IMR-90 (cell line): ENCODE measurements at regions not wholly inside any gene's neighbourhood (a gene's known extent, or its start where the extent isn't known, plus 50 kb on each side); places are given as distances from the start of the nearest gene placed in this dataset.

ENCODE experiments used
- ATAC-seq: fragments of 200-7000 bp; cut with Tn5 transposase; 2 replicates; pipeline ENCODE4 v1.9.1; 2020; ENCODE audit warnings: low read depth, mild to moderate bottlenecking, moderate library complexity
- BruUV-seq: library from RNA; stranded (reverse); fragments of 400-500 nt; replicated peaks from 2 replicates; lab custom pipeline; 2021; lab: Mats Ljungman, UMichigan
- CTCF ChIA-PET: fragments of 300-600 bp; formaldehyde crosslinking; extraction: SDS; loops from one replicate; lab custom pipeline; 2021; ENCODE audit warnings: antibody characterized with exemption; lab: Yijun Ruan, JAX
- POLR2A ChIA-PET: fragments of 300-600 bp; sonication (Branson Sonifier 250); formaldehyde crosslinking; loops from one replicate; lab custom pipeline; 2022; ENCODE audit warnings: antibody characterized with exemption; ENCODE audit not compliant: unreplicated experiment; lab: Charles Lee
- DNase-seq: peaks from one replicate; pipeline ENCODE4 v3.0.0; 2013
- H2AFZ ChIP-seq: replicated peaks from 2 replicates; pipeline ENCODE3; 2013; ENCODE audit warnings: low read length, mild to moderate bottlenecking; ENCODE audit not compliant: poor library complexity
- H2AK5ac ChIP-seq: 2 replicates; pipeline ENCODE4 v1.6.1; 2013; ENCODE audit warnings: low read depth, low read length, inconsistent platforms
- H2AK9ac ChIP-seq: replicated peaks from 2 replicates; pipeline ENCODE3; 2013; ENCODE audit warnings: mild to moderate bottlenecking, low read depth, low read length, moderate library complexity; ENCODE audit not compliant: poor library complexity
- H2BK120ac ChIP-seq: 2 replicates; pipeline ENCODE4 v1.6.1; 2013; ENCODE audit warnings: low read depth, low read length, inconsistent platforms
- H2BK15ac ChIP-seq: 3 replicates; pipeline ENCODE4 v1.6.1; 2013; ENCODE audit warnings: low read depth, low read length, inconsistent platforms
- H2BK20ac ChIP-seq: 2 replicates; pipeline ENCODE4 v1.6.1; 2013; ENCODE audit warnings: low read depth, mild to moderate bottlenecking, inconsistent platforms, low read length, moderate library complexity
- H2BK5ac ChIP-seq: 2 replicates; pipeline ENCODE4 v1.6.1; 2013; ENCODE audit warnings: mild to moderate bottlenecking, low read depth, low read length, inconsistent platforms; ENCODE audit not compliant: poor library complexity, severe bottlenecking
- H3K14ac ChIP-seq: replicated peaks from 2 replicates; pipeline ENCODE4 v1.6.1; 2013; ENCODE audit warnings: low read depth, low read length, inconsistent platforms
- H3K18ac ChIP-seq: 2 replicates; pipeline ENCODE4 v1.6.1; 2013; ENCODE audit warnings: low read depth, low read length, control low read depth
- H3K23ac ChIP-seq: 2 replicates; pipeline ENCODE4 v1.6.1; 2013; ENCODE audit warnings: low read depth, low read length, inconsistent platforms
- H3K27ac ChIP-seq: 2 replicates; pipeline ENCODE4 v1.5.1; 2013; ENCODE audit warnings: mild to moderate bottlenecking, control low read depth, low read length; ENCODE audit not compliant: insufficient read depth
- H3K27me3 ChIP-seq: 2 replicates; pipeline ENCODE4 v1.6.1; 2013; ENCODE audit warnings: low read length; ENCODE audit not compliant: control insufficient read depth, insufficient read depth
- H3K36me3 ChIP-seq: 2 replicates; pipeline ENCODE4 v1.6.1; 2013; ENCODE audit warnings: low read length, mixed read lengths; ENCODE audit not compliant: control insufficient read depth, insufficient read depth
- H3K4ac ChIP-seq: 2 replicates; pipeline ENCODE4 v1.6.1; 2013; ENCODE audit warnings: low read depth, low read length, inconsistent platforms
- H3K4me1 ChIP-seq: 2 replicates; pipeline ENCODE4 v1.6.1; 2013; ENCODE audit warnings: low read length, mixed read lengths; ENCODE audit not compliant: control insufficient read depth, insufficient read depth
- H3K4me2 ChIP-seq: 2 replicates; pipeline ENCODE4 v1.6.1; 2013; ENCODE audit warnings: low read depth, mild to moderate bottlenecking, control low read depth, low read length, moderate library complexity
- H3K4me3 ChIP-seq: 2 replicates; pipeline ENCODE4 v1.5.1; 2013; ENCODE audit warnings: low read depth, mild to moderate bottlenecking, control low read depth, low read length, moderate library complexity; ENCODE audit not compliant: insufficient read depth
- H3K56ac ChIP-seq: 2 replicates; pipeline ENCODE4 v1.6.1; 2013; ENCODE audit warnings: low read length, inconsistent platforms; ENCODE audit not compliant: insufficient read depth; ENCODE audit errors: extremely low read depth
- H3K79me1 ChIP-seq, 2 experiments: 2 replicates each; pipeline ENCODE4 v1.6.1; 2013; ENCODE audit warnings: low read length in 2 of 2, inconsistent platforms in 1 of 2, low read depth in 1 of 2
- H3K9ac ChIP-seq: 2 replicates; pipeline ENCODE4 v1.6.1; 2013; ENCODE audit warnings: low read depth, low read length, control low read depth
- H3K9me1 ChIP-seq: 2 replicates; pipeline ENCODE4 v1.6.1; 2013; ENCODE audit warnings: low read length, inconsistent platforms; ENCODE audit not compliant: insufficient read depth
- H3K9me3 ChIP-seq: 2 replicates; pipeline ENCODE4 v1.6.1; 2013; ENCODE audit warnings: low read length; ENCODE audit not compliant: control insufficient read depth, insufficient read depth
- H4K20me1 ChIP-seq: 2 replicates; pipeline ENCODE4 v1.6.1; 2013; ENCODE audit warnings: low read length, inconsistent platforms; ENCODE audit not compliant: insufficient read depth
- H4K5ac ChIP-seq: 2 replicates; pipeline ENCODE4 v1.6.1; 2013; ENCODE audit warnings: mild to moderate bottlenecking, low read depth, low read length, control low read depth
- H4K8ac ChIP-seq, 2 experiments: 2 replicates each; pipeline ENCODE4 v1.6.1; 2013; ENCODE audit warnings: low read depth in 2 of 2, low read length in 2 of 2, control low read depth in 1 of 2, inconsistent platforms in 1 of 2
- H4K91ac ChIP-seq: 2 replicates; pipeline ENCODE4 v1.6.1; 2013; ENCODE audit warnings: low read depth, low read length, inconsistent platforms; ENCODE audit not compliant: insufficient read depth
- CEBPB ChIP-seq: IDR thresholded peaks from 2 replicates; pipeline ENCODE4 v1.6.1; 2012; ENCODE audit warnings: low read depth, low read length, improper control_type of control experiment
- CTCF ChIP-seq: conservative IDR thresholded peaks from 2 replicates; pipeline ENCODE4 v1.5.1; 2012; ENCODE audit warnings: mild to moderate bottlenecking, low read depth, low read length, improper control_type of control experiment
- MAZ ChIP-seq: IDR thresholded peaks from 2 replicates; pipeline ENCODE4 v1.6.1; 2012; ENCODE audit warnings: low read depth, mild to moderate bottlenecking, low read length, improper control_type of control experiment, moderate library complexity, borderline replicate concordance
- MXI1 ChIP-seq: IDR thresholded peaks from 2 replicates; pipeline ENCODE4 v1.6.1; 2012; ENCODE audit warnings: low read depth, mild to moderate bottlenecking, low read length, moderate library complexity, borderline replicate concordance
- WGBS, 2 experiments: methylation state at CpG; one replicate each; pipeline versions ENCODE4 v1.1.5 to v1.1.7; 2013; ENCODE audit warnings: missing lambda C conversion rate in 2 of 2; ENCODE audit not compliant: insufficient read length in 1 of 2; ENCODE audit errors: extremely low coverage in 2 of 2; 5-methylcytosine and 5-hydroxymethylcytosine counted together
- dilution Hi-C: fragments of 300-500 bp; cut with HindIII; formaldehyde crosslinking; loops from one replicate; pipeline ENCODE4 v1.14.3; 2018; ENCODE audit warnings: low sequenced_read_pairs; ENCODE audit not compliant: unreplicated experiment
- in situ Hi-C: fragments of 300-500 bp; cut with MboI; formaldehyde crosslinking; loops from 3 replicates; pipeline ENCODE4 v1.14.3; 2019; ENCODE audit warnings: low sequenced_read_pairs, inconsistent platforms, mixed read lengths
- intact Hi-C: fragments of 100-400 bp; cut with micrococcal nuclease; formaldehyde crosslinking; loops from 2 replicates; pipeline ENCODE4 v1.10.0; 2022
- TF ChIP-seq, protein P1 (sequence below): fragments of 150-350 bp; IDR thresholded peaks from 2 replicates; pipeline ENCODE4 v1.6.1; 2017; ENCODE audit warnings: mild to moderate bottlenecking, antibody characterized with exemption, low read length, low read depth

DNA sequence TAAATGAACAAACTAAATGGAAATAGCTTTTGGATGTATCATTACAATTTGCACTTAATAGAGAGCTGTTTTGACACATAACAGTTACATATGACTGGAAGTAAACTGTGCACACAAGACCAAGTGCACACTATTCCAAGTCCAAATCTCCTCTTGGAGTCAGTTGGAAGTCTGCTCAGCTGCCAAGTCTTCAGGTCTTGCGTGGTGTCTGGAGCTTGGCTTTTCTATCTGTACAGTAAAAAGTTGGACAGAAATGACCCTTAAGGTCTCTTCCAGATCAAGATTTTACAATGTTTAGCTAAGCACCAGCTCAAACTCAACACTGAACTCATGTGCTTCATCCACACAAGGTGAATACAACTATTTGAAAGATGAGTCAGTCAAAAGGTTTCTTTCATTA, 456.9 kb downstream of the RASEF start:
- no peak overlapping the region for H3K56ac ChIP-seq
- no peaks in the 10 kb centered on the region for H3K36me3 ChIP-seq
- H3K23ac ChIP-seq: no peak overlapping the region
- no peak overlapping the region for H2BK20ac ChIP-seq
- no peak overlapping the region for H2BK15ac ChIP-seq
- H4K20me1 ChIP-seq: no peaks in the 10 kb centered on the region
- no peak overlapping the region for H3K4me3 ChIP-seq
- in situ Hi-C loops: loop anchor here (10.0 to 25.0 kb wide), 2 partner anchors 911 to 1069 kb away; no protein-coding TSS in a partner anchor
- H3K9me3 ChIP-seq: no peaks in the 10 kb centered on the region
- no peak overlapping the region for H3K14ac ChIP-seq
- BruUV-seq: no TSS peak
- H3K4ac ChIP-seq: no peak overlapping the region; the same call in 1 of the 2 replicates
- H2AK9ac ChIP-seq: no peak overlapping the region
- TF ChIP-seq CEBPB (no peak), MXI1 (no peak), CTCF (no peak), MAZ (no peak)
- TF ChIP-seq, protein P1, sequence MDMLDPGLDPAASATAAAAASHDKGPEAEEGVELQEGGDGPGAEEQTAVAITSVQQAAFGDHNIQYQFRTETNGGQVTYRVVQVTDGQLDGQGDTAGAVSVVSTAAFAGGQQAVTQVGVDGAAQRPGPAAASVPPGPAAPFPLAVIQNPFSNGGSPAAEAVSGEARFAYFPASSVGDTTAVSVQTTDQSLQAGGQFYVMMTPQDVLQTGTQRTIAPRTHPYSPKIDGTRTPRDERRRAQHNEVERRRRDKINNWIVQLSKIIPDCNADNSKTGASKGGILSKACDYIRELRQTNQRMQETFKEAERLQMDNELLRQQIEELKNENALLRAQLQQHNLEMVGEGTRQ: no peak
- no peak overlapping the region for H2BK5ac ChIP-seq
- dilution Hi-C loops: no loop called here
- no peak overlapping the region for H4K8ac ChIP-seq
- H2BK120ac ChIP-seq: peak overlapping the region; percentile 23; the same call in 1 of the 2 replicates
- H3K79me1 ChIP-seq: no peaks in the 10 kb centered on the region
- no peak overlapping the region for H3K9ac ChIP-seq
- no peak overlapping the region for H4K91ac ChIP-seq
- no CpG with 5 or more reads among the region's 1 CpG for WGBS, 2 experiments
- no peak overlapping the region for H3K4me2 ChIP-seq
- H3K27me3 ChIP-seq: peaks cover 7% of the 10 kb centered on the region
- CTCF ChIA-PET: interaction anchor here (0.5 to 2.2 kb wide), 19 partner anchors 9 to 1126 kb away, joined by 3 to 13 read pairs (median 4); no protein-coding TSS in a partner anchor
- H3K4me1 ChIP-seq: peaks cover 6% of the 10 kb centered on the region
- H4K5ac ChIP-seq: no peak overlapping the region; the same call in 1 of the 2 replicates
- intact Hi-C loops: loop anchor here (1.0 to 10.0 kb wide), 10 partner anchors 74 to 1211 kb away; no protein-coding TSS in a partner anchor
- no peak overlapping the region for H2AFZ ChIP-seq
- ATAC-seq (no peak), DNase-seq (no peak)
- POLR2A ChIA-PET: no interaction called here
- 0 out of 2 replicates have a peak, but pooled peaks cover 1% of the 10 kb centered on the region for H3K9me1 ChIP-seq
- no peak overlapping the region for H2AK5ac ChIP-seq
- H3K18ac ChIP-seq: no peak overlapping the region
- no peak overlapping the region; the same call in 1 of the 2 replicates for H3K27ac ChIP-seq
